C4-2B (cell line): ENCODE measurements at regions not wholly inside any gene's neighbourhood (a gene's known extent, or its start where the extent isn't known, plus 50 kb on each side); places are given as distances from the start of the nearest gene placed in this dataset.

Experiments used
- ZFX ChIP-seq: fragments of 450-650 bp; IDR thresholded peaks from 2 replicates; pipeline ENCODE4 v1.6.1; 2017
- TF ChIP-seq, protein P1 (sequence below): fragments of 450-650 bp; conservative IDR thresholded peaks from 2 replicates; pipeline ENCODE4 v1.5.1; 2017; ENCODE audit warnings: mild to moderate bottlenecking

- TF ChIP-seq, protein P1, sequence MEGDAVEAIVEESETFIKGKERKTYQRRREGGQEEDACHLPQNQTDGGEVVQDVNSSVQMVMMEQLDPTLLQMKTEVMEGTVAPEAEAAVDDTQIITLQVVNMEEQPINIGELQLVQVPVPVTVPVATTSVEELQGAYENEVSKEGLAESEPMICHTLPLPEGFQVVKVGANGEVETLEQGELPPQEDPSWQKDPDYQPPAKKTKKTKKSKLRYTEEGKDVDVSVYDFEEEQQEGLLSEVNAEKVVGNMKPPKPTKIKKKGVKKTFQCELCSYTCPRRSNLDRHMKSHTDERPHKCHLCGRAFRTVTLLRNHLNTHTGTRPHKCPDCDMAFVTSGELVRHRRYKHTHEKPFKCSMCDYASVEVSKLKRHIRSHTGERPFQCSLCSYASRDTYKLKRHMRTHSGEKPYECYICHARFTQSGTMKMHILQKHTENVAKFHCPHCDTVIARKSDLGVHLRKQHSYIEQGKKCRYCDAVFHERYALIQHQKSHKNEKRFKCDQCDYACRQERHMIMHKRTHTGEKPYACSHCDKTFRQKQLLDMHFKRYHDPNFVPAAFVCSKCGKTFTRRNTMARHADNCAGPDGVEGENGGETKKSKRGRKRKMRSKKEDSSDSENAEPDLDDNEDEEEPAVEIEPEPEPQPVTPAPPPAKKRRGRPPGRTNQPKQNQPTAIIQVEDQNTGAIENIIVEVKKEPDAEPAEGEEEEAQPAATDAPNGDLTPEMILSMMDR, result no peak
- TF ChIP-seq ZFX, result no peak
Observed at GRCh38 chr12:105506678-105507310, 176.3 kb downstream of the C12orf75 start.
